ENCODE measurements at regions not wholly inside any gene's neighbourhood (a gene's known extent, or its start where the extent isn't known, plus 50 kb on each side); places are given as distances from the start of the nearest gene placed in this dataset.
A peak's percentile ranks its signal among the peaks of the same experiment; 100 is the strongest.

- Histone ChIP-seq H3K9ac (ENCODE audit: insufficient read depth in 1 of 2, low read length in 2 of 2) (no peak overlapping the region), H3K4me3 (no peak overlapping the region), H3K27me3 (ENCODE audit: control insufficient read depth in 3 of 3, insufficient read depth in 3 of 3, low read length in 2 of 3) (no peaks in the 10 kb centered on the region), H3K9me3 (ENCODE audit: control insufficient read depth in 4 of 4, insufficient read depth in 3 of 4, low read length in 3 of 4) (no peaks in the 10 kb centered on the region), H3K36me3 (ENCODE audit: control insufficient read depth in 4 of 4, insufficient read depth in 4 of 4, low read length in 4 of 4) (no peaks in the 10 kb centered on the region), H3K27ac (ENCODE audit: low read depth in 1 of 2, low read length in 1 of 2) (peak overlapping the region in 1 of 2 donors; percentile 15), H3K4me1 (ENCODE audit: control insufficient read depth in 5 of 5, insufficient read depth in 5 of 5, low read length in 5 of 5) (peaks cover 0 to 19% (median 6%) of the 10 kb centered on the region in 5 donors)
- 46 to 58% methylated on average over 8 of the region's 8 CpGs for WGBS, 2 donors
- no peak for ATAC-seq (ENCODE audit: insufficient read depth, low FRiP score)
- DNase-seq: peak; percentile 59 to 85 (median 78)
- TF ChIP-seq, protein P1, sequence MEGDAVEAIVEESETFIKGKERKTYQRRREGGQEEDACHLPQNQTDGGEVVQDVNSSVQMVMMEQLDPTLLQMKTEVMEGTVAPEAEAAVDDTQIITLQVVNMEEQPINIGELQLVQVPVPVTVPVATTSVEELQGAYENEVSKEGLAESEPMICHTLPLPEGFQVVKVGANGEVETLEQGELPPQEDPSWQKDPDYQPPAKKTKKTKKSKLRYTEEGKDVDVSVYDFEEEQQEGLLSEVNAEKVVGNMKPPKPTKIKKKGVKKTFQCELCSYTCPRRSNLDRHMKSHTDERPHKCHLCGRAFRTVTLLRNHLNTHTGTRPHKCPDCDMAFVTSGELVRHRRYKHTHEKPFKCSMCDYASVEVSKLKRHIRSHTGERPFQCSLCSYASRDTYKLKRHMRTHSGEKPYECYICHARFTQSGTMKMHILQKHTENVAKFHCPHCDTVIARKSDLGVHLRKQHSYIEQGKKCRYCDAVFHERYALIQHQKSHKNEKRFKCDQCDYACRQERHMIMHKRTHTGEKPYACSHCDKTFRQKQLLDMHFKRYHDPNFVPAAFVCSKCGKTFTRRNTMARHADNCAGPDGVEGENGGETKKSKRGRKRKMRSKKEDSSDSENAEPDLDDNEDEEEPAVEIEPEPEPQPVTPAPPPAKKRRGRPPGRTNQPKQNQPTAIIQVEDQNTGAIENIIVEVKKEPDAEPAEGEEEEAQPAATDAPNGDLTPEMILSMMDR (IDR thresholded peaks at IDR 0.05; ENCODE audit: control extremely low read depth, extremely low read depth): no peak
These were observed 225.8 kb downstream of the ETS1 start for GRCh38 chr11:128361451-128362020.

GRCh38 chr11:128359515-128359914 lies 227.8 kb downstream of the ETS1 start:
- Histone ChIP-seq H3K9me3 (ENCODE audit: control insufficient read depth in 4 of 4, insufficient read depth in 3 of 4, low read length in 3 of 4) (no peaks in the 10 kb centered on the region), H3K9ac (ENCODE audit: insufficient read depth in 1 of 2, low read length in 2 of 2) (no peak overlapping the region), H3K4me1 (ENCODE audit: control insufficient read depth in 5 of 5, insufficient read depth in 5 of 5, low read length in 5 of 5) (peaks cover 0 to 19% (median 6%) of the 10 kb centered on the region in 5 donors), H3K36me3 (ENCODE audit: control insufficient read depth in 4 of 4, insufficient read depth in 4 of 4, low read length in 4 of 4) (no peaks in the 10 kb centered on the region), H3K27me3 (ENCODE audit: control insufficient read depth in 3 of 3, insufficient read depth in 3 of 3, low read length in 2 of 3) (no peaks in the 10 kb centered on the region), H3K4me3 (no peak overlapping the region), H3K27ac (ENCODE audit: low read depth in 1 of 2, low read length in 1 of 2) (no peak overlapping the region)
- no peak for DNase-seq
- 74 to 80% methylated on average over 3 of the region's 3 CpGs for WGBS, 2 donors
- no peak for ATAC-seq (ENCODE audit: insufficient read depth, low FRiP score)
- TF ChIP-seq, protein P1 (IDR thresholded peaks at IDR 0.05; ENCODE audit: control extremely low read depth, extremely low read depth): no peak

DNA sequence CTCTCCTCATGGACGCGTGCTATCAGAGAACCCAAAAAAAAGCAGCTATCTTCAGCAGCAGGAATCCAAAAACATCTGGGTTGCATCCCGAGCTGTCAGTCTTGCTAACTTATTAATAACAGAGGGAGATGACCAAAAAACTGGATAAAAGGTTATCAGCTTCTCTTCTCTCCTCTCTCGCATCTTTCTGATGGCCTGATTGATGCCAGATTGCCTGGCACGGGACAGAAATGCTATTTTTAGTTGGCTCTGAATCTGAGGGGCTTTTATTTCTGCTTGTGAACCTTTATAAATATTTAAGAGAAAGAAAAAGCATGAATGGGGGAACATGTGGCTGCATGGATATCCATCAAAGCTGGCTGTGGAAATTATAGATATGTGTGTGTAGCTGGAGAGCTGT lies 230.3 kb downstream of the ETS1 start:
- ATAC-seq (ENCODE audit: insufficient read depth, low FRiP score) (no peak), DNase-seq (peak; percentile 41 to 69 (median 66))
- Histone ChIP-seq H3K9ac (ENCODE audit: insufficient read depth in 1 of 2, low read length in 2 of 2) (no peak overlapping the region), H3K36me3 (ENCODE audit: control insufficient read depth in 4 of 4, insufficient read depth in 4 of 4, low read length in 4 of 4) (no peaks in the 10 kb centered on the region), H3K27me3 (ENCODE audit: control insufficient read depth in 3 of 3, insufficient read depth in 3 of 3, low read length in 2 of 3) (no peaks in the 10 kb centered on the region), H3K4me3 (no peak overlapping the region), H3K27ac (ENCODE audit: low read depth in 1 of 2, low read length in 1 of 2) (no peak overlapping the region), H3K4me1 (ENCODE audit: control insufficient read depth in 5 of 5, insufficient read depth in 5 of 5, low read length in 5 of 5) (peaks cover 0 to 19% (median 6%) of the 10 kb centered on the region in 5 donors), H3K9me3 (ENCODE audit: control insufficient read depth in 4 of 4, insufficient read depth in 3 of 4, low read length in 3 of 4) (no peaks in the 10 kb centered on the region)
- WGBS, 2 donors: 73 to 78% methylated on average over 5 of the region's 5 CpGs
- TF ChIP-seq, protein P1 (IDR thresholded peaks at IDR 0.05; ENCODE audit: control extremely low read depth, extremely low read depth): no peak

DNA sequence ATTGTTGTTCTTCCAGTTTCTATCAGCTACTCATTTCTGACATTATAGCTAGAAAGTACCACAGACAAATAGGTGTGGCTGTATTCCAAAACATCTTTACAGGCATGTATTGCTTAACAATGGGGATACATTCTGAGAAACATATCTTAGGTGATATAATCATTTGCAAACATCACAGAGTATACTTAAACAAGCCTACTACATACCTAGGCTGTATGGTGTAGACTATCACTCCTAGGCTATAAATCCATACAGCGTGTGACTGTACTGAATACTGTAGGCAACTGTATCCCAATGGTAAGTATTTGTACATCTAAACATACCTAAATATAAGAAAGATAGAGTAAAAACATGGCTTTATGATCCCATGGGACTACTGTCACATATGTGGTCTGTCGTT lies 231.8 kb downstream of the ETS1 start:
- Histone ChIP-seq H3K36me3 (ENCODE audit: control insufficient read depth in 4 of 4, insufficient read depth in 4 of 4, low read length in 4 of 4) (no peaks in the 10 kb centered on the region), H3K4me3 (no peak overlapping the region), H3K27ac (ENCODE audit: low read depth in 1 of 2, low read length in 1 of 2) (no peak overlapping the region), H3K27me3 (ENCODE audit: control insufficient read depth in 3 of 3, insufficient read depth in 3 of 3, low read length in 2 of 3) (no peaks in the 10 kb centered on the region), H3K9ac (ENCODE audit: insufficient read depth in 1 of 2, low read length in 2 of 2) (no peak overlapping the region), H3K4me1 (ENCODE audit: control insufficient read depth in 5 of 5, insufficient read depth in 5 of 5, low read length in 5 of 5) (peaks cover 0 to 12% (median 0%) of the 10 kb centered on the region in 5 donors), H3K9me3 (ENCODE audit: control insufficient read depth in 4 of 4, insufficient read depth in 3 of 4, low read length in 3 of 4) (no peaks in the 10 kb centered on the region)
- TF ChIP-seq, protein P1 (IDR thresholded peaks at IDR 0.05; ENCODE audit: control extremely low read depth, extremely low read depth): no peak
- DNase-seq (no peak), ATAC-seq (ENCODE audit: insufficient read depth, low FRiP score) (no peak)
- 94 to 97% methylated on average over 2 of the region's 2 CpGs for WGBS, 2 donors
